ENCODE measurements at regions not wholly inside any gene's neighbourhood (a gene's known extent, or its start where the extent isn't known, plus 50 kb on each side); places are given as distances from the start of the nearest gene placed in this dataset.

- intact Hi-C loops (cut with micrococcal nuclease) = no loop called here
- Histone ChIP-seq H3K79me2 (ENCODE audit: control insufficient read depth, insufficient read depth, low read length) (no peaks in the 10 kb centered on the region), H4K20me1 (replicated peaks; ENCODE audit: control insufficient read depth, extremely low read depth, insufficient read depth, low read length) (no peaks in the 10 kb centered on the region), H3K9me3 (replicated peaks; ENCODE audit: control insufficient read depth, insufficient read depth, low read length) (no peaks in the 10 kb centered on the region), H2AFZ (ENCODE audit: low read depth, low read length) (no peak overlapping the region), H3K27ac (ENCODE audit: insufficient read depth, low read depth, low read length) (no peak overlapping the region), H3K27me3 (ENCODE audit: control insufficient read depth in 2 of 2, insufficient read depth in 2 of 2, low read length in 2 of 2) (no peaks in the 10 kb centered on the region), H3K4me1 (ENCODE audit: control insufficient read depth, extremely low read depth, insufficient read depth, low read length) (no peaks in the 10 kb centered on the region), H3K9me1 (replicated peaks; ENCODE audit: control insufficient read depth, extremely low read depth, insufficient read depth, low read length) (no peaks in the 10 kb centered on the region), H3K4me3 (replicated peaks in 1 of 3; ENCODE audit: insufficient read depth in 1 of 3, low read depth in 1 of 3, low read length in 3 of 3) (no peak overlapping the region), H3K9ac (replicated peaks; ENCODE audit: extremely low read depth, insufficient read depth, low read length) (no peak overlapping the region), H3K4me2 (ENCODE audit: insufficient read depth, low read length) (no peak overlapping the region), H3K36me3 (ENCODE audit: control insufficient read depth in 2 of 2, extremely low read depth in 1 of 2, insufficient read depth in 2 of 2, low read length in 2 of 2) (no peaks in the 10 kb centered on the region)
- DNase-seq (ENCODE audit: low read depth, low spot score) (no peak), FAIRE-seq (no peak)
- BruUV-seq (replicated peaks) = no TSS peak
- dilution Hi-C loops (cut with MboI; ENCODE audit: extremely low pct_ligation_motif_present, low sequenced_read_pairs) = no loop called here
- TF ChIP-seq MYC (IDR thresholded peaks at IDR 0.05; ENCODE audit: low read depth, low read length) = no peak
- no peak for TF ChIP-seq GATA2 (IDR thresholded peaks at IDR 0.05; ENCODE audit: insufficient read depth, insufficient read length, low read depth, low read length)
- ChIA-PET POLR2A (no interaction called here), CTCF (no interaction called here)
Observed at GRCh38 chr7:35467456-35467978, 213.6 kb upstream of the TBX20 start.

GRCh38 chr7:35465791-35466336 lies 212.0 kb upstream of the TBX20 start:
- Histone ChIP-seq H2AFZ (ENCODE audit: low read depth, low read length) (no peak overlapping the region), H3K4me1 (ENCODE audit: control insufficient read depth, extremely low read depth, insufficient read depth, low read length) (no peaks in the 10 kb centered on the region), H3K9me1 (replicated peaks; ENCODE audit: control insufficient read depth, extremely low read depth, insufficient read depth, low read length) (no peaks in the 10 kb centered on the region), H4K20me1 (replicated peaks; ENCODE audit: control insufficient read depth, extremely low read depth, insufficient read depth, low read length) (no peaks in the 10 kb centered on the region), H3K79me2 (ENCODE audit: control insufficient read depth, insufficient read depth, low read length) (no peaks in the 10 kb centered on the region), H3K36me3 (ENCODE audit: control insufficient read depth in 2 of 2, extremely low read depth in 1 of 2, insufficient read depth in 2 of 2, low read length in 2 of 2) (no peaks in the 10 kb centered on the region), H3K9ac (replicated peaks; ENCODE audit: extremely low read depth, insufficient read depth, low read length) (no peak overlapping the region), H3K27me3 (ENCODE audit: control insufficient read depth in 2 of 2, insufficient read depth in 2 of 2, low read length in 2 of 2) (no peaks in the 10 kb centered on the region), H3K27ac (ENCODE audit: insufficient read depth, low read depth, low read length) (no peak overlapping the region), H3K4me3 (replicated peaks in 1 of 3; ENCODE audit: insufficient read depth in 1 of 3, low read depth in 1 of 3, low read length in 3 of 3) (no peak overlapping the region), H3K4me2 (ENCODE audit: insufficient read depth, low read length) (no peak overlapping the region), H3K9me3 (replicated peaks; ENCODE audit: control insufficient read depth, insufficient read depth, low read length) (no peaks in the 10 kb centered on the region)
- intact Hi-C loops (cut with micrococcal nuclease) = no loop called here
- DNase-seq (ENCODE audit: low read depth, low spot score) (no peak), FAIRE-seq (no peak)
- CTCF ChIA-PET = no interaction called here
- BruUV-seq (replicated peaks) = no TSS peak
- TF ChIP-seq JUN (IDR thresholded peaks at IDR 0.05; ENCODE audit: borderline replicate concordance, insufficient read depth, insufficient read length, low read depth) (no peak), MYC (IDR thresholded peaks at IDR 0.05; ENCODE audit: low read depth, low read length) (no peak), POLR2AphosphoS5 (IDR thresholded peaks at IDR 0.05; ENCODE audit: insufficient read depth, low read depth, low read length) (no peak), FOS (IDR thresholded peaks at IDR 0.05; ENCODE audit: borderline replicate concordance, insufficient read depth, low read length) (no peak)
- POLR2A ChIA-PET = no interaction called here
- dilution Hi-C loops (cut with MboI; ENCODE audit: extremely low pct_ligation_motif_present, low sequenced_read_pairs) = no loop called here
